ENCODE measurements at regions not wholly inside any gene's neighbourhood (a gene's known extent, or its start where the extent isn't known, plus 50 kb on each side); places are given as distances from the start of the nearest gene placed in this dataset.

DNA sequence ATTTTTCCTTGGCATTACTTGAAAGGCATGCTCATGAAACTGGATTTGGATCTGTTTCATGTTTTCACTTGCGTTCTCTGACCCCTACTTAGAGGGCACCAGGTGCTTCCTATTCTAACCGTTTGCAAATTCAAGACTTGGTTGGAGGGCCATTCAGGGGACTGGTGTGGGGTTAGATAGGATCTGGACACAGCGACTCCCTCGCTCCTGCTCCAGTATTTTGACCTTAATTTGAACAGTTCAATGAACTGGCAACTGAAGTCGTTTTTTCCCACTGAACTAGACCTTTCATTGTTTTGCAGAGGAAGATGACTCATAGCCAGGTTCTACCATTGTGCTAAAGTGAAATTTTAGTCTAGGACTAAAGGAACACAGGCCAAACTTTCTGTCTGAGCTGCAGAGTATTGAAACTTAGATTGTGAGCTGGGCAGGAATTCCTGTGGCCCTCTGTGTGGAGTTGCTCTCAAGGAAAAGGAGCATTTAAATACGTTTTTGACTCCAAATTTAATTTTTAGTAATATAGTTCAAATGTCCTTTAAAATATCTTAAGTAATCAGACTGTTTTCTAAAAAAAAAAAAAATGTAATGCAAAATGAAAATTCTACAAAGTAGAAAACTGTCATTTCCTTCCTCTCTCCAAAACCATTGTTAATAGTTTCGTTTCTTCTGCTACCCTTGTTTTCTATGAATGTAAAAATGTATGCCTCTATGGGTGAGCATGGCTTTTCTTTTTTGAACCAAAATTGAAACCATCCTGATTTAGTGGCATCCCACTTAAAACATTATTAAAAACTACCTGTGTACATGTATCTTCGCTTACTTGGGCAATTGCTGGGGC lies 64.8 kb downstream of the UTRN start:
- H3K36me3 ChIP-seq (ENCODE audit: control insufficient read depth, insufficient read depth, low read length), result no peaks in the 10 kb centered on the region
- DNase-seq (peak in 2 of 3 donors; percentile 53 to 66), ATAC-seq (ENCODE audit: low read depth in 2 of 2) (peak; percentile 60 to 61)
- H3K27me3 ChIP-seq (ENCODE audit: control insufficient read depth, insufficient read depth, low read length), result no peaks in the 10 kb centered on the region
- Mint-ChIP-seq H3K27me3 (no peaks in the 10 kb centered on the region), H3K36me3 (peaks cover 12% of the 10 kb centered on the region), H3K4me3 (peak overlapping the region; percentile 84 to 97 (median 86)), H3K9me3 (peaks cover 0 to 1% (median 0%) of the 10 kb centered on the region in 7 donors), H3K27ac (peak overlapping the region; percentile 89 to 97 (median 90)), H3K4me1 (peaks cover 36 to 95% (median 75%) of the 10 kb centered on the region in 4 donors)
- peaks cover 90% of the 10 kb centered on the region for H3K4me1 ChIP-seq (ENCODE audit: control insufficient read depth, insufficient read depth, low read length, poor library complexity, severe bottlenecking)
- H3K4me3 ChIP-seq (ENCODE audit: low read depth, low read length), result peak overlapping the region; percentile 89
- no peaks in the 10 kb centered on the region for H3K9me3 ChIP-seq (ENCODE audit: control insufficient read depth in 2 of 2, low read length in 2 of 2)
- H3K27ac ChIP-seq (ENCODE audit: insufficient read depth, low read length, poor library complexity, severe bottlenecking), result peak overlapping the region; percentile 89

DNA sequence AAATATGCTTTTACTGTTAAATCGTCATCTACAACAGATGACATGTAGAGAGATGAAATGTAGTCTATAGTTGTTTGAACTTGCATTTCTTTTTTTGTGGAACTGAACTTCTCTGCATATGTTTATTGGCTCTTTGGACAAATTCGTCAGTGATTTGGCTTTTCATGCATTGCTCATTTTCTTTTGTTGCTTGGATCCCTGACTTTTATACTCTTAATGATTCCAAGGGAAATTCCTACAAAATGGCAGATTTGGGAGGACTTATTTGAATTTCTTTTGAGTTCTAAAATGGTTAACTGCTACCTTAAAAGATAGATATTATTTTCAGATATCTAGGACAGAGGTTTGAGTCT lies 65.4 kb downstream of the UTRN start:
- H3K9me3 Mint-ChIP-seq, result peaks cover 0 to 1% (median 0%) of the 10 kb centered on the region in 7 donors
- peak overlapping the region; percentile 84 to 97 (median 86) for H3K4me3 Mint-ChIP-seq
- peak overlapping the region; percentile 85 to 97 (median 89) for H3K27ac Mint-ChIP-seq
- H3K27me3 ChIP-seq (ENCODE audit: control insufficient read depth, insufficient read depth, low read length), result no peaks in the 10 kb centered on the region
- no peaks in the 10 kb centered on the region for H3K9me3 ChIP-seq (ENCODE audit: control insufficient read depth in 2 of 2, low read length in 2 of 2)
- no peaks in the 10 kb centered on the region for H3K27me3 Mint-ChIP-seq
- peaks cover 12% of the 10 kb centered on the region for H3K36me3 Mint-ChIP-seq
- H3K27ac ChIP-seq (ENCODE audit: insufficient read depth, low read length, poor library complexity, severe bottlenecking), result peak overlapping the region; percentile 89
- H3K36me3 ChIP-seq (ENCODE audit: control insufficient read depth, insufficient read depth, low read length), result no peaks in the 10 kb centered on the region
- DNase-seq, result no peak
- peak overlapping the region; percentile 89 for H3K4me3 ChIP-seq (ENCODE audit: low read depth, low read length)
- no peak for ATAC-seq (ENCODE audit: low read depth in 2 of 2)
- peaks cover 90% of the 10 kb centered on the region for H3K4me1 ChIP-seq (ENCODE audit: control insufficient read depth, insufficient read depth, low read length, poor library complexity, severe bottlenecking)
- H3K4me1 Mint-ChIP-seq, result peaks cover 38 to 93% (median 74%) of the 10 kb centered on the region in 4 donors

DNA sequence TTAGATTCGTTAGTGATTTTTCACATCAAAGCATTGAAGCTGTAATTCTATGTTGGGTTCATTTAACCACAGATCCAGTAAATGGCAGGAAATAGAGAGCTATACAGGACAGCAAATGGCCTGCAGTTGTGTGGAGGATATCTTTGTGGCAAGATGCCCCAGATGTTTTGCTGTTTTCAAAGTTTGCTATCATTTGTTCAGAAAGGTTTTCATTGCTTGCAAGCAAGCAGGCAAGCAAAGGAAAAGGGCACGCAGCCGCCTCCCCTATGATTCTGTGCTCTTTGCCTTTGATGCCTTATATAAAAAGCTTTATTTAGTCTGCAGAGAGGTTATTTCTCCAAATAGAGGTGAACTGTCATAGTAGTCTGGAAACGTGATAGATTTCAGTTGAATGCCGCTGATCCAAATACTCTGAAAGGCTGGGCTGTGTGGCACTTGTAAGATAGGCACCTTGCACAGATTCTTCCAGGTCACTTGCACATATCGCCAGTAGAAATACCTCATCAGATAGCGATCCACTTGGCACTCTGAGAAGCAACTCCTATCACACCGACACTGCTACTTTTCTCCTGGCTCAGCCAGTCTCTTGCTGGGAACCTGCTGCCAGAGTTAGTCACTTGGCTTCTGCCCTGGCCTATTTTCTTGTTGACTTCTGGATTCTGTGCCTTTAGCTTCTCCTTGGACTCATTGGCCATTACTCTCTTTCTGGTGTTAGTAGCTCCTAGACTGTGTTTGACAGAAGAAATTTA lies 66.4 kb downstream of the UTRN start:
- peak overlapping the region; percentile 84 to 97 (median 86) for H3K4me3 Mint-ChIP-seq
- ATAC-seq (ENCODE audit: low read depth in 2 of 2) (peak; percentile 27 to 31), DNase-seq (peak in 2 of 3 donors; percentile 38 to 68)
- H3K27ac Mint-ChIP-seq, result peak overlapping the region; percentile 89 to 98 (median 98)
- Histone ChIP-seq H3K4me3 (ENCODE audit: low read depth, low read length) (peak overlapping the region; percentile 89), H3K36me3 (ENCODE audit: control insufficient read depth, insufficient read depth, low read length) (no peaks in the 10 kb centered on the region), H3K27me3 (ENCODE audit: control insufficient read depth, insufficient read depth, low read length) (no peaks in the 10 kb centered on the region), H3K9me3 (ENCODE audit: control insufficient read depth in 2 of 2, low read length in 2 of 2) (no peaks in the 10 kb centered on the region), H3K4me1 (ENCODE audit: control insufficient read depth, insufficient read depth, low read length, poor library complexity, severe bottlenecking) (peaks cover 91% of the 10 kb centered on the region), H3K27ac (ENCODE audit: insufficient read depth, low read length, poor library complexity, severe bottlenecking) (peak overlapping the region; percentile 89)
- peaks cover 12% of the 10 kb centered on the region for H3K36me3 Mint-ChIP-seq
- no peaks in the 10 kb centered on the region for H3K27me3 Mint-ChIP-seq
- H3K9me3 Mint-ChIP-seq, result peaks cover 0 to 1% (median 0%) of the 10 kb centered on the region in 7 donors
- peaks cover 37 to 94% (median 76%) of the 10 kb centered on the region in 4 donors for H3K4me1 Mint-ChIP-seq

DNA sequence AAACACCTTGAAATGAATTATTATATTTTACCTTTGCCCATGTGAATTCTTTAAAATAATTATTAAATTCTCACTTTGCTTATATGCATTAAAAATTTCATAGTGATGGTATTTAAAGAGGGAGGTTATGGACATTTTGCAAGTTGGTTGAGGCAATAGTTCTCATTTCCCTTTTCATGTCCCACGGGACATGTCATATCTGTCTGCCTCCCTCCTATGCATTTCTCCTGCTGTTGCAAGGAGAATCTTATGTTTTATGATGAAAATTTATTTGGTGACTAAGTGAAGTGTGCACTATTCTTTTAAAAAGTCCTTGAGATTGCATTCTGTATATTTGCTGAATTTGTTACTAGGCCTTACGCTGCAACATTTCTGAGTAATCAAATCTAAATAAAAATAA lies 67.2 kb downstream of the UTRN start:
- Mint-ChIP-seq H3K27me3 (no peaks in the 10 kb centered on the region), H3K27ac (peak overlapping the region; percentile 89 to 98 (median 98)), H3K9me3 (peaks cover 0 to 1% (median 0%) of the 10 kb centered on the region in 7 donors), H3K4me1 (peaks cover 37 to 93% (median 75%) of the 10 kb centered on the region in 4 donors), H3K4me3 (peak overlapping the region; percentile 84 to 97 (median 86)), H3K36me3 (peaks cover 12% of the 10 kb centered on the region)
- Histone ChIP-seq H3K27me3 (ENCODE audit: control insufficient read depth, insufficient read depth, low read length) (no peaks in the 10 kb centered on the region), H3K36me3 (ENCODE audit: control insufficient read depth, insufficient read depth, low read length) (no peaks in the 10 kb centered on the region), H3K4me1 (ENCODE audit: control insufficient read depth, insufficient read depth, low read length, poor library complexity, severe bottlenecking) (peaks cover 89% of the 10 kb centered on the region), H3K27ac (ENCODE audit: insufficient read depth, low read length, poor library complexity, severe bottlenecking) (peak overlapping the region; percentile 89), H3K9me3 (ENCODE audit: control insufficient read depth in 2 of 2, low read length in 2 of 2) (no peaks in the 10 kb centered on the region), H3K4me3 (ENCODE audit: low read depth, low read length) (peak overlapping the region; percentile 89)
- ATAC-seq (ENCODE audit: low read depth in 2 of 2) (no peak), DNase-seq (no peak)

DNA sequence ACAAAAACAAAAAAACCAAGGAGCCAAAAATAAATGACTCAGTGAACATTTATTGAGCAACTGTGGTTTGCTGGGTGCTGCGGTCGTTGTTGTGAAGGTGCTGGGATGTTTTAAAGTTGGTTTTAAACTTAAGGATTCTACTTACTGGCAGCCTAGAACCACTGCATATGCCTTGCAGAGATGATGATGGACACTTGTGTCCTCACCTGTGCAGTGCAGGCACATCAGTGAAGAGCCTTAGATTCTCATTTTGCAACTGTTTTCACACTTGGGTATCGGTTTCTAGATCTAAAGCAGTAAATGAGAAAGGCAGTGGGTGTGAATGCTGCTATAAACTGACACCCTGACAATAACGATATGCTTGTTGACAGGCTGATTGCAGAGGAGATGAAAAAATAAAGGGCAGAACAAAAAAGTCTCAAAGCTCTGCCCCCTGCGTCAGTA lies 68.8 kb downstream of the UTRN start:
- H3K4me3 Mint-ChIP-seq, result peak overlapping the region; percentile 77 to 88 (median 80)
- Histone ChIP-seq H3K4me1 (ENCODE audit: control insufficient read depth, insufficient read depth, low read length, poor library complexity, severe bottlenecking) (peaks cover 84% of the 10 kb centered on the region), H3K27ac (ENCODE audit: insufficient read depth, low read length, poor library complexity, severe bottlenecking) (peak overlapping the region; percentile 89), H3K27me3 (ENCODE audit: control insufficient read depth, insufficient read depth, low read length) (no peaks in the 10 kb centered on the region), H3K4me3 (ENCODE audit: low read depth, low read length) (peak overlapping the region; percentile 66), H3K36me3 (ENCODE audit: control insufficient read depth, insufficient read depth, low read length) (peaks cover 3% of the 10 kb centered on the region), H3K9me3 (ENCODE audit: control insufficient read depth in 2 of 2, low read length in 2 of 2) (no peaks in the 10 kb centered on the region)
- no peaks in the 10 kb centered on the region for H3K9me3 Mint-ChIP-seq
- peak overlapping the region; percentile 89 to 98 (median 98) for H3K27ac Mint-ChIP-seq
- ATAC-seq (ENCODE audit: low read depth in 2 of 2), result peak; percentile 45
- peaks cover 8% of the 10 kb centered on the region for H3K36me3 Mint-ChIP-seq
- DNase-seq, result peak in 2 of 3 donors; percentile 55 to 77
- H3K27me3 Mint-ChIP-seq, result no peaks in the 10 kb centered on the region
- peaks cover 38 to 91% (median 73%) of the 10 kb centered on the region in 4 donors for H3K4me1 Mint-ChIP-seq

DNA sequence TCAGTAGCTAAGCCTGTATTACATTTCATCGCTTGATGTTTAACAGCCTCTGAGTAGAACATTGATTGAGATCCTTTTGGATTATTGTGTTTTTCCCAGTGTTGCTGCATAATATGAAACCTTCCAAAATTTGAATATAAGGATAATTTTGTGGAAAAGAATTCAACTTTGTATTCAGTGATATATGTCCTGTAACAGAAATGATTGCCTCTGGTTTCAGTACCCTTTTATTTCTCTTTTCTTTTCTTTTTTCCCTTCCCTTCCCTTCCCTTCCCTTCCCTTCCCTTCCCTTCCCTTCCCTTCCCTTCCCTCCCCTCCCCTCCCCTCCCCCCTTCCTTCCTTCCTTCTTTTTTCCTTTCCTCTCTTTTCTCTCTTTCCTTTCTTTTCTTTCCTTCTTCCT lies 74.6 kb downstream of the UTRN start:
- Mint-ChIP-seq H3K27ac (peak overlapping the region in 2 of 3 donors; percentile 67 to 69), H3K27me3 (no peaks in the 10 kb centered on the region), H3K36me3 (peaks cover 18% of the 10 kb centered on the region), H3K9me3 (no peaks in the 10 kb centered on the region), H3K4me1 (peaks cover 33 to 84% (median 69%) of the 10 kb centered on the region in 4 donors), H3K4me3 (no peak overlapping the region)
- Histone ChIP-seq H3K27me3 (ENCODE audit: control insufficient read depth, insufficient read depth, low read length) (no peaks in the 10 kb centered on the region), H3K36me3 (ENCODE audit: control insufficient read depth, insufficient read depth, low read length) (peaks cover 9% of the 10 kb centered on the region), H3K27ac (ENCODE audit: insufficient read depth, low read length, poor library complexity, severe bottlenecking) (no peak overlapping the region), H3K9me3 (ENCODE audit: control insufficient read depth in 2 of 2, low read length in 2 of 2) (no peaks in the 10 kb centered on the region), H3K4me3 (ENCODE audit: low read depth, low read length) (no peak overlapping the region), H3K4me1 (ENCODE audit: control insufficient read depth, insufficient read depth, low read length, poor library complexity, severe bottlenecking) (peaks cover 47% of the 10 kb centered on the region)
- DNase-seq, result no peak
- no peak for ATAC-seq (ENCODE audit: low read depth in 2 of 2)

DNA sequence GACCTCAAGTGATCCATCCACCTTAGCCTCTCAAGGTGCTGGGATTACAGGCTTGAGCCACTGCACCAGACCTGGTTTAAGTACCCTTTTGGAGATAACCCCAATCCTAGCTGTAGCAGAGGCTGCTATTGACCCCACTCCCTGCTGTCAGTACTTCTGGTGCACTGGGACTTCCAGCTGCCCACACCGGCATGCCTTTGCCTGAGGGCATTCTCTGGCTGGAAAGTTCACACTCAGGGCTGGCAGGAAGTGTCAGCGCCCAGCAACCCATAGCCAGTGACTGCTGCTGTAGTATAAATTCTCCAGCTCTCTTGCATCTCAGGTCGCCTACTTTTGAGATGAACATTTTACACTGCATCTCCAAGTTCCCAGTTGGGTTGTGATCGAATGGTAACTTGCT lies 75.3 kb downstream of the UTRN start:
- Mint-ChIP-seq H3K4me1 (peaks cover 30 to 83% (median 69%) of the 10 kb centered on the region in 4 donors), H3K36me3 (peaks cover 22% of the 10 kb centered on the region), H3K9me3 (no peaks in the 10 kb centered on the region), H3K27me3 (no peaks in the 10 kb centered on the region), H3K27ac (peak overlapping the region; percentile 37 to 69 (median 64)), H3K4me3 (no peak overlapping the region)
- no peak for DNase-seq
- Histone ChIP-seq H3K9me3 (ENCODE audit: control insufficient read depth in 2 of 2, low read length in 2 of 2) (no peaks in the 10 kb centered on the region), H3K4me3 (ENCODE audit: low read depth, low read length) (peak overlapping the region; percentile 28), H3K36me3 (ENCODE audit: control insufficient read depth, insufficient read depth, low read length) (peaks cover 10% of the 10 kb centered on the region), H3K27me3 (ENCODE audit: control insufficient read depth, insufficient read depth, low read length) (no peaks in the 10 kb centered on the region), H3K27ac (ENCODE audit: insufficient read depth, low read length, poor library complexity, severe bottlenecking) (no peak overlapping the region), H3K4me1 (ENCODE audit: control insufficient read depth, insufficient read depth, low read length, poor library complexity, severe bottlenecking) (peaks cover 41% of the 10 kb centered on the region)
- ATAC-seq (ENCODE audit: low read depth in 2 of 2), result peak in 1 of 2 donors; percentile 14
